HG03097 (cell line): ENCODE measurements at regions not wholly inside any gene's neighbourhood (a gene's known extent, or its start where the extent isn't known, plus 50 kb on each side); places are given as distances from the start of the nearest gene placed in this dataset.
"Not testable (repeated sequence)": the region's sequence is repeated elsewhere in the genome, so short reads cannot be mapped to it uniquely, and the experiment has no call there.

ENCODE experiments used
- ATAC-seq: cut with Tn5 transposase; IDR thresholded peaks from one replicate; pipeline ENCODE4 v1.9.1; 2021; ENCODE audit not compliant: unreplicated experiment, low FRiP score

GRCh38 chr2:194494401-194494800 is 1162.6 kb upstream of the SLC39A10 start:
- no peak for ATAC-seq

DNA sequence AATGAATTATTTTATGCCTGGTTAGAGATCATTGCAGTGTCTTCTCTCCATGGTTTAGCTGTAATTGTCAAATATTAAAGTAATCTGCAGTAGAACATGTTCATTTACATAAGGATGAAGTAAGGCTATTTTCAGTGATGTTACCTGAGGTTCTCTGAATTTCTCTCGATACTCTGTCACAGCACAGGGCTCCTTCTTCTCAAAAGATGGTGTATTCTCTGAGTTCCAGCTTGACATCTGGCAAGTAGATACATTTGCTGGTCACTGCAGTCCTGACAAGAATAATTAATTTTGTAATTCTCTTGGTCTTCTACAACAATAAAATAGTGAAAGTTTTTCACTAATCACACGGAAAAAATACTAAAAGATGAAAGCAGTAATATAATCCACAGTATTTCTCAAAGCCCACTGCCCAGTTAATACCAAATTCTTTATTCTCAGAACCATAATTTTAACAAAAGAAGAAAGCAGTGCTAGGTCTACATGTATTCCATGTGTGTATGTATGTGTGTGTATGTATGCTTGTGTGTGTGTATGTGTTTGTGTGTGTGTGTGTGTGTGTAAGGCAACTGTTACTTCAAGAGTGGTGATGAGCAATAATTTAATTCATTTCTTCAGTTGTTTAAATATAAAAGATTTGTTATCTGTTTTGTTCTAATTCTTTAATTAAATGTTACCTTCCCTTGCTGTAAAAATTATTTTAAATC is 1165.5 kb upstream of the SLC39A10 start:
- ATAC-seq: no peak

DNA sequence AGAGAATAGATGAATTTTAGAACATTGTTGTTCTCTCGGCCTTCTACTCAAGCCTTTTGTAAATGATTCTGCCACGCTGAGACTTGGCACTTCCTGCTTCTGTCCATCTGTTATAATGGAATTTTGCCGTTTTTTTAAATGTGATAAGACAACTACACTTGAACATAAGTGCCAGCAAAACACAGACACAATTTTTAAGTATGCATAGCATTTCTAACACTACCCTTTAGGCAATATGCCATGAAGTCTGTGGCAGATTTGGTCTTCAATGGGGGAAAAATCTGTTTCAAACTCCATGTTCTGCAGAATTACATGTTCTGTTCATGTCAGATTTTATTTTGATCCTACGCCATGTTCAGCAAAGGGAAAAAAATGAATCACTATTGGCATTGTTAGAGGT is 1170.7 kb upstream of the SLC39A10 start:
- no peak for ATAC-seq

DNA sequence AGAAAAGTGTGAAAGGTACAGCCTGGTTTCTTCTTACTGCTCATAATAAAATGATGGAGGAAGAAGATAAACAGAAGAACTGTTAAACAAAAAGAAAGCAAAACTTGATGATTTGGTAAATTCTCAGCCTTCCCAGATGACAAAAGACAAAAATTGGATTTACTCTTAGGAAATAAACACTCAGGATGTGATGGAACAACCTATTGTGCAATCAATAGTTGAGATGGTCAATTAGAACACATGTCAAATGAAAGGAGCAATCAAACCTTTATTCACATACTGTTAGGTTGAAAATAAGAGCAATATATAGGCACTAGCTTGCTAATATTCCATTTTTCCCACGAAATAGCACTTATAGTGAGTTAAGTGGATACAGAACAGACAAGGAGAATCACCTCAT is 1174.0 kb upstream of the SLC39A10 start:
- ATAC-seq: no peak

DNA sequence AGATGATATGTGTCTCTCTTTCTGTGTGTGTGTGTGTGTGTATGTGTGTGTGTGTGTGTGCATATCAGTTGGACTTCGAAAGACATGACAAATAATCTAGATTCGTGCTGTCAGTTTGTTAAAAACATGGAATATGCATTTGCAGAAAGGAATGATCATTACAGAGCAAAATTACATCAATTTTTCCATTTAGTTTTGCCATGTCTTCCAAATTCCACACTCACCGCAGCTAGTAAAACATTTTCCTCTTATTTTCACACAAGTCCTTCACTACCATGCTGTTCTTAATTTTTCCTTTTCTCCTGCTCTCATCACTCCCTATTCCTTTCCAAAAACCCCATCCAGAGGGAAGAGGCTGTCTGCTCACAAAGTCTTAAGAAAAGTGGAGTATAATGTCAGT is 1191.4 kb upstream of the SLC39A10 start:
- no peak for ATAC-seq

DNA sequence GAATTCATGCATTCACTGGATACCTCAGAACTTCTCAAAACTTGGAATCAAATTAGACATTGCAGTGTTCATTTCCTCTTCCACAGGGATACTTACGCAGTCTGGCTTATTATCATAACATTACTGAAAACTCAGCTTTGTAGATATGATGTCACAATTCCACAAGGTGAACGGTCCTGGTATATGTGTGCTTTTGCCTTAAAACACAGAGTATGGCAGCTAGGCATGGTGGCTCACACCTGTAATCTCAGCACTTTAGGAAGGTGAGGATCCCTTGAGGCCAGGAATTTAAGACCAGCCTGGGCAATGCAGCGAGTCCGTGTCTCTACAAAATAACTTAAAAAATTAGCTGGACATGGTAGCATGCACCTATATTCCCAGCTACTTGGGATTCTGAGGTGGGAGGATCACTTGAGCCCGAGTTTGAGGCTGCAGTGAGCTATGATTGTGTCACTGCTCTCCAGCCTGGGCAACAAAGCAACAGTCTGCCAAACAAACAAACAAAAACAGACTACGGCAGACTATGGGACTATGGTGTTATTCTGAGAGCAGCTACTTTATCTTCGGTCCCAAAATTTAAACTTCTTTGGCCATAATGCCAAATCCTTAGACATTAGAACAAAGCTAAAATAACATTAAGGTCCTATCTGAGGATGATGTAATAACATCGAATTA is 1191.9 kb upstream of the SLC39A10 start:
- no peak for ATAC-seq

DNA sequence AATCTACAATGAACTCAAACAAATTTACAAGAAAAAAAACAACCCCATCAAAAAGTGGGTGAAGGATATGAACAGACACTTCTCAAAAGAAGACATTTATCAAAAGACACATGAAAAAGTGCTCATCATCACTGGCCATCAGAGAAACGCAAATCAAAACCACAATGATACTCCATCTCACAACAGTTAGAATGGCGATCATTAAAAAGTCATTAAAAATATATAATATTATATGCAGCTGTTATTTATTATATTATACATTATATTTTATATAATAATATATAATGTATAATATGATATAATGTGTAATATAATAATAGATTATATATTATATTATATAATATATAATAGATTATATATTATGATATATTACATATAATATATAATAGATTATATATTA is 1194.1 kb upstream of the SLC39A10 start:
- not testable (repeated sequence) for ATAC-seq

DNA sequence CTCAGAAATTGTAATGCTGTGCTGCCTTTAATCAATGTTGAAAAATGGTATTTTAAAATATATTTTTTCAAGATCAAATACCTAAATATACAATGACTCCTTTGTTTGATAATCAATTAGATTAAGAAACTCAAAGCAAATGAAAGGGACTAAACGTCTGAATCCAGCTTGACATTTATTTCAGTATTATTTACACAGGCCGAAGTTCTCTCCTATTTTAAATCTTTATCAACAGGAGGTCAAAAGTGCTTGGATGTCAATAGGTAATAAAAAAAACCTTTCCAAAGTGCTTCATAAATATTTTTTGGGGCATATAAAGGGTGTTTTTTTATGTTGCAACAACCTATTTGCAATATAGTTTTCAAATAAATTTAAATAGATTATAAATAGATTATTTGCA is 1201.7 kb upstream of the SLC39A10 start:
- ATAC-seq: no peak

DNA sequence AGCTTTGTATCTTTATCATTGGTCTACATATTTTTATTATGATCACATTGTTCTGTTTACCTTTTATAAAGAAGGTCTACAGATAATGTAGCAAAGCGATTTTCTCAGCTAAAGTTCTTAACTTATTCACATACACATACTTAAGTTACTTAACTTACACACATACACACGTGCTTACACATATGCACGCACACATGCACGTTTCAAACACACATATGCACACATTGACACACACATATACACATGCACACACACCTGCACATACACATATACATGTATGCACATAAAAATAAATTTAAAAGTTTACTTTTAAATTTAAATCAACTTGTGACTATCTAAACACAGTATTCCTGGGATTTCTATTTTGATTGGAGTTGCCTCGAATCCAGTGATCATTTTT is 1204.5 kb upstream of the SLC39A10 start:
- ATAC-seq: no peak

DNA sequence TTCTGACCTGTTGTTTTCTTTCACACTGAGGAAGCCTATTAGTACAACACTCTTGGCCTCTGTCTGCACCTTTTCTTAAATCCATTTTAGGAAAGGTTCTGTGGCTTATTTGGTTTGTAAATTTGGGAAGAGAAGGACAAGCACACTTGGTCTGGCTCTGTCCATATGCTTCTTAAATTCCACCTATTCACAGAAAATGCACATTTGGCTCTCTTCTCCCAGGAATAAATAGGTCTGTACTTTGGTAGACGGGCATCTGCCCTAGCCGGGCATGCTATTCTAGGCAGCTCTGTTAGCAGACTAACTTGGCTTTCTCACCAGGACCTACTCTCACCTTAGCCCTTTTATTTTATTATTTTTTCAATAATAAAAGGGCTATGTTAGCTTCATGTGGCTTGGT is 1211.8 kb upstream of the SLC39A10 start:
- no peak for ATAC-seq

GRCh38 chr2:194443926-194444325 is 1213.1 kb upstream of the SLC39A10 start:
- ATAC-seq: no peak

DNA sequence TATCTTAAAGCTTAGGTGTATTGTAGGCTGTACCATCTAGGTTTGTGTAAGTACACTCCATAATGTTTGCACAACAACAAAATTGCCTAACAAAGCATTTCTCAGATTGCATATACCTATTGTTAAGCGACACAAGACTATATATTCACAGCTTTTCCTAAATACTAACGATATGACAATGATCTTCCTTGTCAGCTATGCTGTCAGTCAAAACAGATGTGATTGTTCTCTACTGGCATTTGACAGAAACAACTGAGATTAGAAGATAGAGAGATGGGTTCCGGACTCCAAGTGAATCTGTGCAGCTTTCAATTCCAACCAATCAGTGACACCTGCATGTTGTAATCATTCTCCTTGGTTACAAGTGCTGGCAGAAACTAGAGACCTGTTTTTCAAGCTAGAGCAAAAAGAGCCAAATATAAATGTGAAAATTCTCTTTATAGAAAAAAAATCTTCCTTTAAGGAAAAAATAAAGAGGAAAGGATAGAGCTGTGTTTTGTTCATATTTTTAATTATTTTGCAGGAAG is 1232.3 kb upstream of the SLC39A10 start:
- ATAC-seq: no peak

DNA sequence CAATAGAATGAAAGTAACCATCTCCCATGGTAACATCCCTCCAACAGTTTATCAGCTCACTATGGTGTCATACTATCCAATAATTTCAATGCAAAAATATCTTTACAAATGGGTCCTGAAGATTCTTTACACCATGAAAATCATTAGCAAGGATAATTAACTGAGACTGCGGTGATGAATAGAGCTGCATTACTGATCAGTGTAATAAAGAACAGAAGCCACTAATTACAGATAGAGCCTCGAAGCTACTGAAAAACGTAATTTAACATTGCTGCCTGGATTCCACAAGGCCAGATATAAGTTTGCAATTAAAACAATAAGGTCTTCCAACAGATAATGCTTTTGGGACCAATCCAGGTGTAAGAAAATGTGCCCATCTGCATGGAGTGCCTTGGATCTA is 1245.8 kb upstream of the SLC39A10 start:
- ATAC-seq: no peak

DNA sequence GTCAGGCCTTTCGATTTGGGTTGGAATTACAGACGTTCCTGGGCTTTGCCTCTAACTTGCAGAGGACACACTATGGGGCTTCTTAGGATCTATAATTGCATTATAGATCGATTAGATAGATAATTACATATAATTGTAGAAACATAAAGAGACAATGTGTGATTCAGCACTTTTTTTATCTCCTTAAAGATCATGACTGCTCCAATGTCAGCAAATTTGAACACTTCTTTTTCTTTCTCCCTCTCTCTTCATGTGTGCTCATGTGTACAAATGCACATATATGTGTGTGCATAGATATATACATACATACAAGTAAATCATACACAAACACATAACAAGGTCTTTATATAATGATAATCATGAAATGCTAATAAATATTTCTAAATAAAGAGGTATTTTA is 1261.2 kb upstream of the SLC39A10 start:
- ATAC-seq: no peak

DNA sequence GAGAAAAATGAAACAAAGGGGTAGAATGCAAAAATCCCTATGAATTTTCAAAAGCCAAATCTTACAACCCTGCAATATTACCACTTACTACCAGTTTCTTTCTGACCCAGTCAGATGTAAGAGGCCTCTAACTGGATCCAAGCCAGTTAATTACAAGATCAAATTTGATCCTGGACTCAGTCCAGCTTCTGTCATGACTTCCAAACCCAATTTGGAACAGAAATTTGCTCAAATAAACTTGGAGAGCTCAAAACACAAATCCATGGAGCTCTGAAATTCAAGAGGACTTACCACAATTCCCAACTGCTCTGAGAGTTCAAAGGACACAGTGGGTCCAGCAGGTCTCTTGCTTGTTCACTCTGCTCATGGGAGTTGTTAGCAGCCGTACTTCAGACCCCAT is 1271.7 kb upstream of the SLC39A10 start:
- no peak for ATAC-seq

DNA sequence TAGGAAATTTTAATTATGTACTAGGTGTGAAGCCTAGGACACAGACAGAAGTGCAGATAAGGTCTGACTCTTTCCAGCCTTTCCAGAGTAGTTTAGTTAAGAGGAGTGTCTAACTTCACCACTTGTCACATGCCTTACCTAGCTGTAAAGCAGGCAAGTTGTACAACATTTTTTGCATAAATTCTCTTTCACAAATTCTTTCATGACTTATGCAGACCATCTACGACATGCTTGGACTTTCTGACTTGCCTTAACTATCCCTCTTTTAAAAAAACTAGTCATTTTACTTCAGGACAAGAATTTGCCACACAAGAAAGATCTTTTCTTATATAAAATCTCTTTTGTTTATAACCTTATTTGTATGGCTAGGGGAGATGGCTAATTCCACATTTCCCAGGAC is 1273.6 kb upstream of the SLC39A10 start:
- no peak for ATAC-seq

GRCh38 chr2:194382221-194382620 is 1274.8 kb upstream of the SLC39A10 start:
- ATAC-seq: no peak

- peak; percentile 85 for ATAC-seq
These were observed 1277.0 kb upstream of the SLC39A10 start for GRCh38 chr2:194380011-194380410.

- ATAC-seq: not testable (repeated sequence)
These were observed 1289.6 kb upstream of the SLC39A10 start for GRCh38 chr2:194367390-194367789.

DNA sequence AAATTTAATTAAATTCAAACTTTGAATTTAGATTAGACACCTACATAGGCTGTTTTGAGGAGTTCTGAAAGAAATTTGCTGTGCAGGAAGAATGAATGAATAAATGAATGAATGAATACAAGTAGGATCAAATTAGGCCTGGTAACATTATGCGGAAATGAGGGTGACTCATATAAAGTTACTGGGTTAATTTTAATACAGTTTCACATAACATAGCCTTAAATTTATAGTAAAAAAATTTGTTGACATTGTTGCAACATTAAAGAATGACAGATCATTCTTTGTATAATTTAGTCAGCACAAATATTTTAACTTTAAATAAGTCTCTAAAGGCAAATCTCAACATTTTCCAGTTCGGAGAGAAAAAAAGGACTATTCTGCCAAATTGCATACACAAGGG is 1293.1 kb upstream of the SLC39A10 start:
- no peak for ATAC-seq

GRCh38 chr2:194363295-194363694 is 1293.7 kb upstream of the SLC39A10 start:
- no peak for ATAC-seq

DNA sequence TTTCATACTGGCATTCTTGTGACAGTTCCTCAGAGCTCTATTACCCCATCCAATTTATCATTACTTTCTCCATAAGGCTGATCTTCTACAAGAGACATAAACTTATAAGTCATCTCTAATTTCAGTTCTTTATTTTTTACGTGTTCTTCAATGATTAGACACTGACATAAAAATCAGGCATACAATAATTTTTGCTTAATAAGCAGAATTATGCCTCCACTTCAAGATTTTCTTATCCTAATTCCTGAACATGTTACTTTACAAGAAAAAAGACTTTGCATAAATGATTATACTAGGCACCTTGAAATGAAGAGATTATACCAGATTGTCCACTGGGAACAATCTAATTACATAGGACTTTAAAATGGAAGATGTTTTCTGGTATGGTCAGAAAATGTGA is 1304.5 kb upstream of the SLC39A10 start:
- ATAC-seq: no peak
